Stimulated activated CD8-positive, alpha-beta memory T cell treated with anti-CD3 and anti-CD28 coated beads, Interleukin-15, amount 100 ng/mL, for 24 hours (primary cell): ENCODE measurements at regions not wholly inside any gene's neighbourhood (a gene's known extent, or its start where the extent isn't known, plus 50 kb on each side); places are given as distances from the start of the nearest gene placed in this dataset.
"Not testable (repeated sequence)": the region's sequence is repeated elsewhere in the genome, so short reads cannot be mapped to it uniquely, and the experiment has no call there.

ENCODE experiments used
- DNase-seq: peaks from one replicate; pipeline ENCODE4 v3.0.0-alpha.2; 2020; ENCODE audit warnings: low read depth

GRCh38 chr21:27885296-27885711 lies 918.4 kb upstream of the ADAMTS5 start:
- DNase-seq, result no peak

GRCh38 chr21:27881331-27881730 lies 914.4 kb upstream of the ADAMTS5 start:
- not testable (repeated sequence) for DNase-seq

GRCh38 chr21:27872411-27872810 lies 905.5 kb upstream of the ADAMTS5 start:
- DNase-seq, result not testable (repeated sequence)

GRCh38 chr21:27870755-27871154 lies 903.9 kb upstream of the ADAMTS5 start:
- DNase-seq, result not testable (repeated sequence)

GRCh38 chr21:27860314-27860955 lies 893.5 kb upstream of the ADAMTS5 start:
- DNase-seq, result not testable (repeated sequence)

- not testable (repeated sequence) for DNase-seq
Measured at GRCh38 chr21:27858053-27858825, 891.4 kb upstream of the ADAMTS5 start.

GRCh38 chr21:27856988-27857387 lies 890.1 kb upstream of the ADAMTS5 start:
- DNase-seq, result not testable (repeated sequence)

GRCh38 chr21:27841084-27841672 lies 874.3 kb upstream of the ADAMTS5 start:
- DNase-seq, result no peak

- DNase-seq, result no peak
Measured at GRCh38 chr21:27840262-27840661, 873.4 kb upstream of the ADAMTS5 start.

GRCh38 chr21:27839512-27840115 lies 872.7 kb upstream of the ADAMTS5 start:
- no peak for DNase-seq

- DNase-seq, result no peak
Measured at GRCh38 chr21:27838573-27838972, 871.7 kb upstream of the ADAMTS5 start.

- DNase-seq, result no peak
Measured at GRCh38 chr21:27837936-27838335, 871.0 kb upstream of the ADAMTS5 start.

- DNase-seq, result no peak
Measured at GRCh38 chr21:27833298-27833697, 866.4 kb upstream of the ADAMTS5 start.

- DNase-seq, result no peak
Measured at GRCh38 chr21:27831816-27832569, 865.1 kb upstream of the ADAMTS5 start.

GRCh38 chr21:27831177-27831576 lies 864.3 kb upstream of the ADAMTS5 start:
- no peak for DNase-seq

GRCh38 chr21:27827972-27828371 lies 861.1 kb upstream of the ADAMTS5 start:
- DNase-seq, result no peak

- DNase-seq, result no peak
Measured at GRCh38 chr21:27825035-27825434, 858.1 kb upstream of the ADAMTS5 start.

GRCh38 chr21:27823652-27824201 lies 856.8 kb upstream of the ADAMTS5 start:
- no peak for DNase-seq

GRCh38 chr21:27820342-27820741 lies 853.5 kb upstream of the ADAMTS5 start:
- DNase-seq, result no peak

GRCh38 chr21:27819299-27819698 lies 852.4 kb upstream of the ADAMTS5 start:
- DNase-seq, result no peak

- no peak for DNase-seq
Measured at GRCh38 chr21:27818847-27819246, 852.0 kb upstream of the ADAMTS5 start.
